LoVo (cell line): ENCODE measurements at regions not wholly inside any gene's neighbourhood (a gene's known extent, or its start where the extent isn't known, plus 50 kb on each side); places are given as distances from the start of the nearest gene placed in this dataset.
"Not testable (repeated sequence)": the region's sequence is repeated elsewhere in the genome, so short reads cannot be mapped to it uniquely, and the experiment has no call there.

Experiments
- DNase-seq: peaks from one replicate; pipeline ENCODE4 v3.0.0-alpha.2; 2016; ENCODE audit warnings: low spot score

- DNase-seq, result no peak
Observed at GRCh38 chr5:101036778-101037177, 133.7 kb upstream of the ST8SIA4 start.

GRCh38 chr5:101035425-101035824 is 132.3 kb upstream of the ST8SIA4 start:
- DNase-seq, result no peak

GRCh38 chr5:101024299-101024698 is 121.2 kb upstream of the ST8SIA4 start:
- no peak for DNase-seq

- DNase-seq, result peak; percentile 53
Observed at GRCh38 chr5:101018299-101018698, 115.2 kb upstream of the ST8SIA4 start.

GRCh38 chr5:101012880-101013279 is 109.8 kb upstream of the ST8SIA4 start:
- no peak for DNase-seq

- DNase-seq, result no peak
Observed at GRCh38 chr5:101009758-101010519, 106.9 kb upstream of the ST8SIA4 start.

GRCh38 chr5:100992354-100992753 is 89.3 kb upstream of the ST8SIA4 start:
- DNase-seq, result no peak

- not testable (repeated sequence) for DNase-seq
Observed at GRCh38 chr5:100983601-100984000, 80.5 kb upstream of the ST8SIA4 start.

- DNase-seq, result no peak
Observed at GRCh38 chr5:100974082-100974481, 71.0 kb upstream of the ST8SIA4 start.

GRCh38 chr5:100970646-100971255 is 67.7 kb upstream of the ST8SIA4 start:
- no peak for DNase-seq

- DNase-seq, result no peak
Observed at GRCh38 chr5:100965291-100965690, 62.2 kb upstream of the ST8SIA4 start.
